ENCODE measurements at regions not wholly inside any gene's neighbourhood (a gene's known extent, or its start where the extent isn't known, plus 50 kb on each side); places are given as distances from the start of the nearest gene placed in this dataset.

DNA sequence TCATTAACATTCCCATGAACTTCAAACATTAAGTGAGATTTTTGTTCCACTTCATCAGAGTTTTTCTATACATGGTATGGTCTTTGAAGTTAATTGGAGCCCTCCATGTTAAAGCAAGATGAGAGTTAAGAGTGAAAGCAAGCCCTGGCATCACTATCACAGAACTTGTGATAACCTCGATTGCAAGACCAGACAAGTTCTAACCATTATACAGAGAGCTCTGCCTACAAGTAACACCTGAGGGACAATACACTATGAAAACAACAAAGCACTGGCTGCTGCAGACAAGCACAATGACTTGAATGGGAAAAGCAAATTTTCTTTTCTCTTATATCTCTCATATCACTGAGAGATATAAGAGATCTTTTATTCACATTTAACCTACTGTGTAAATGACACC is 126.6 kb upstream of the GYPA start:
- no peak for ATAC-seq

GRCh38 chr4:144280688-144281087 is 140.2 kb upstream of the GYPA start:
- TF ChIP-seq CREB5 (CRISPR knock-in tag; IDR thresholded peaks at IDR 0.05; ENCODE audit: low read depth): no peak
- TF ChIP-seq ISL1 (CRISPR knock-in tag; IDR thresholded peaks at IDR 0.05): no peak
- no peak for TF ChIP-seq PATZ1 (CRISPR knock-in tag; IDR thresholded peaks at IDR 0.05; ENCODE audit: borderline replicate concordance)
- no peak for TF ChIP-seq CSDC2 (CRISPR knock-in tag; IDR thresholded peaks at IDR 0.05)
- TF ChIP-seq RARB (CRISPR knock-in tag; IDR thresholded peaks at IDR 0.05): no peak
- TF ChIP-seq, protein P1, sequence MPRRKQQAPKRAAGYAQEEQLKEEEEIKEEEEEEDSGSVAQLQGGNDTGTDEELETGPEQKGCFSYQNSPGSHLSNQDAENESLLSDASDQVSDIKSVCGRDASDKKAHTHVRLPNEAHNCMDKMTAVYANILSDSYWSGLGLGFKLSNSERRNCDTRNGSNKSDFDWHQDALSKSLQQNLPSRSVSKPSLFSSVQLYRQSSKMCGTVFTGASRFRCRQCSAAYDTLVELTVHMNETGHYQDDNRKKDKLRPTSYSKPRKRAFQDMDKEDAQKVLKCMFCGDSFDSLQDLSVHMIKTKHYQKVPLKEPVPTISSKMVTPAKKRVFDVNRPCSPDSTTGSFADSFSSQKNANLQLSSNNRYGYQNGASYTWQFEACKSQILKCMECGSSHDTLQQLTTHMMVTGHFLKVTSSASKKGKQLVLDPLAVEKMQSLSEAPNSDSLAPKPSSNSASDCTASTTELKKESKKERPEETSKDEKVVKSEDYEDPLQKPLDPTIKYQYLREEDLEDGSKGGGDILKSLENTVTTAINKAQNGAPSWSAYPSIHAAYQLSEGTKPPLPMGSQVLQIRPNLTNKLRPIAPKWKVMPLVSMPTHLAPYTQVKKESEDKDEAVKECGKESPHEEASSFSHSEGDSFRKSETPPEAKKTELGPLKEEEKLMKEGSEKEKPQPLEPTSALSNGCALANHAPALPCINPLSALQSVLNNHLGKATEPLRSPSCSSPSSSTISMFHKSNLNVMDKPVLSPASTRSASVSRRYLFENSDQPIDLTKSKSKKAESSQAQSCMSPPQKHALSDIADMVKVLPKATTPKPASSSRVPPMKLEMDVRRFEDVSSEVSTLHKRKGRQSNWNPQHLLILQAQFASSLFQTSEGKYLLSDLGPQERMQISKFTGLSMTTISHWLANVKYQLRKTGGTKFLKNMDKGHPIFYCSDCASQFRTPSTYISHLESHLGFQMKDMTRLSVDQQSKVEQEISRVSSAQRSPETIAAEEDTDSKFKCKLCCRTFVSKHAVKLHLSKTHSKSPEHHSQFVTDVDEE (CRISPR knock-in tag; IDR thresholded peaks at IDR 0.05): no peak
- TF ChIP-seq ZNF565 (CRISPR knock-in tag; conservative IDR thresholded peaks at IDR 0.05; ENCODE audit: low read depth): no peak
- TF ChIP-seq ARNTL (CRISPR knock-in tag; IDR thresholded peaks at IDR 0.05; ENCODE audit: borderline replicate concordance, low read depth): no peak
- TF ChIP-seq BACH2 (CRISPR knock-in tag; IDR thresholded peaks at IDR 0.05; ENCODE audit: borderline replicate concordance): no peak
- TF ChIP-seq, protein P2, sequence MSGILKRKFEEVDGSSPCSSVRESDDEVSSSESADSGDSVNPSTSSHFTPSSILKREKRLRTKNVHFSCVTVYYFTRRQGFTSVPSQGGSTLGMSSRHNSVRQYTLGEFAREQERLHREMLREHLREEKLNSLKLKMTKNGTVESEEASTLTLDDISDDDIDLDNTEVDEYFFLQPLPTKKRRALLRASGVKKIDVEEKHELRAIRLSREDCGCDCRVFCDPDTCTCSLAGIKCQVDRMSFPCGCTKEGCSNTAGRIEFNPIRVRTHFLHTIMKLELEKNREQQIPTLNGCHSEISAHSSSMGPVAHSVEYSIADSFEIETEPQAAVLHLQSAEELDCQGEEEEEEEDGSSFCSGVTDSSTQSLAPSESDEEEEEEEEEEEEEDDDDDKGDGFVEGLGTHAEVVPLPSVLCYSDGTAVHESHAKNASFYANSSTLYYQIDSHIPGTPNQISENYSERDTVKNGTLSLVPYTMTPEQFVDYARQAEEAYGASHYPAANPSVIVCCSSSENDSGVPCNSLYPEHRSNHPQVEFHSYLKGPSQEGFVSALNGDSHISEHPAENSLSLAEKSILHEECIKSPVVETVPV (CRISPR knock-in tag; IDR thresholded peaks at IDR 0.05): no peak
- TF ChIP-seq, protein P3, sequence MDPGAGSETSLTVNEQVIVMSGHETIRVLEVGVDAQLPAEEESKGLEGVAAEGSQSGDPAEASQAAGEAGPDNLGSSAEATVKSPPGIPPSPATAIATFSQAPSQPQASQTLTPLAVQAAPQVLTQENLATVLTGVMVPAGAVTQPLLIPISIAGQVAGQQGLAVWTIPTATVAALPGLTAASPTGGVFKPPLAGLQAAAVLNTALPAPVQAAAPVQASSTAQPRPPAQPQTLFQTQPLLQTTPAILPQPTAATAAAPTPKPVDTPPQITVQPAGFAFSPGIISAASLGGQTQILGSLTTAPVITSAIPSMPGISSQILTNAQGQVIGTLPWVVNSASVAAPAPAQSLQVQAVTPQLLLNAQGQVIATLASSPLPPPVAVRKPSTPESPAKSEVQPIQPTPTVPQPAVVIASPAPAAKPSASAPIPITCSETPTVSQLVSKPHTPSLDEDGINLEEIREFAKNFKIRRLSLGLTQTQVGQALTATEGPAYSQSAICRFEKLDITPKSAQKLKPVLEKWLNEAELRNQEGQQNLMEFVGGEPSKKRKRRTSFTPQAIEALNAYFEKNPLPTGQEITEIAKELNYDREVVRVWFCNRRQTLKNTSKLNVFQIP (CRISPR knock-in tag; IDR thresholded peaks at IDR 0.05; ENCODE audit: borderline replicate concordance, low read depth): no peak
- no peak for ATAC-seq

More for the DNA sequence above, 126.6 kb upstream of the GYPA start:
- TF ChIP-seq SNAI2 (CRISPR knock-in tag; IDR thresholded peaks at IDR 0.05): no peak
- TF ChIP-seq PPARA (CRISPR knock-in tag; IDR thresholded peaks at IDR 0.05; ENCODE audit: borderline replicate concordance): no peak
- no peak for TF ChIP-seq ZC3H10 (CRISPR knock-in tag; IDR thresholded peaks at IDR 0.05)
- no peak for TF ChIP-seq ZNF565 (CRISPR knock-in tag; conservative IDR thresholded peaks at IDR 0.05; ENCODE audit: low read depth)
- TF ChIP-seq ISL1 (CRISPR knock-in tag; IDR thresholded peaks at IDR 0.05): no peak
- TF ChIP-seq, protein P2 (CRISPR knock-in tag; IDR thresholded peaks at IDR 0.05): no peak
- no peak for TF ChIP-seq CSDC2 (CRISPR knock-in tag; IDR thresholded peaks at IDR 0.05)

DNA sequence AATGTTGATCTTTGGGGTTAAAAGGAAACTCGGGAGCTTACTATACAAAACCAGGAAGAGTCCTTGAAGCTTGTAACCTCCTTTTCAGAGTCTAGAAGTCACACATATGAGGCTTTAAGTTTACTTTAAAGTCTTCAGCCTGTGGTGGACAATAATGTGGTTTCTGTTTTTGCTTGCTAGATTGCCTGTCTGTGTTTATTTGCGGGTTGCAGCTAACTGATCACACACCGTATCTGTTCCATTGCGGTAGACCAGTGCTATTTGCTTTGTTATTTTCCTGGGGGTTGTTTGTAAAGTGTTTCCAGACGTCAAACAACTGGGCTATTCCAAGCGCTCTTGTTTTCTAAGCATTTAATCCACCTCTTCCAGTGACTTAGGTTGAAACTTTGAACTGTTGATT is 143.0 kb upstream of the GYPA start:
- ATAC-seq: no peak
- TF ChIP-seq TCF4 (CRISPR knock-in tag; IDR thresholded peaks at IDR 0.05; ENCODE audit: borderline replicate concordance) (no peak), TOX (CRISPR knock-in tag; IDR thresholded peaks at IDR 0.05; ENCODE audit: borderline replicate concordance) (no peak), GLIS3 (CRISPR knock-in tag; IDR thresholded peaks at IDR 0.05) (no peak), ARNTL (CRISPR knock-in tag; IDR thresholded peaks at IDR 0.05; ENCODE audit: borderline replicate concordance, low read depth) (no peak), PPARA (CRISPR knock-in tag; IDR thresholded peaks at IDR 0.05; ENCODE audit: borderline replicate concordance) (no peak)
- TF ChIP-seq, protein P1 (CRISPR knock-in tag; IDR thresholded peaks at IDR 0.05): no peak
- TF ChIP-seq, protein P2 (CRISPR knock-in tag; IDR thresholded peaks at IDR 0.05): no peak
